ACHN (cell line): ENCODE measurements at regions not wholly inside any gene's neighbourhood (a gene's known extent, or its start where the extent isn't known, plus 50 kb on each side); places are given as distances from the start of the nearest gene placed in this dataset.
"Not testable (repeated sequence)": the region's sequence is repeated elsewhere in the genome, so short reads cannot be mapped to it uniquely, and the experiment has no call there.

ENCODE experiments used
- DNase-seq: peaks from one replicate; pipeline ENCODE4 v3.0.0-alpha.2; 2015
- in situ Hi-C: cut with HindIII; loops from 2 replicates; pipeline ENCODE4 v1.10.0; 2017; ENCODE audit warnings: low sequenced_read_pairs, low pct_ligation_motif_present, low pct_unique_long_range_greater_than_20kb

- DNase-seq, in situ Hi-C loops: not testable (repeated sequence)
Measured at GRCh38 chr2:111445191-111445929, 324.6 kb downstream of the BCL2L11 start.

- DNase-seq, in situ Hi-C loops: not testable (repeated sequence)
Measured at GRCh38 chr2:111445941-111446340, 325.2 kb downstream of the BCL2L11 start.

- in situ Hi-C loops, DNase-seq: not testable (repeated sequence)
Measured at GRCh38 chr2:111447482-111447881, 326.8 kb downstream of the BCL2L11 start.

- DNase-seq, in situ Hi-C loops: not testable (repeated sequence)
Measured at GRCh38 chr2:111448796-111449195, 328.1 kb downstream of the BCL2L11 start.

DNA sequence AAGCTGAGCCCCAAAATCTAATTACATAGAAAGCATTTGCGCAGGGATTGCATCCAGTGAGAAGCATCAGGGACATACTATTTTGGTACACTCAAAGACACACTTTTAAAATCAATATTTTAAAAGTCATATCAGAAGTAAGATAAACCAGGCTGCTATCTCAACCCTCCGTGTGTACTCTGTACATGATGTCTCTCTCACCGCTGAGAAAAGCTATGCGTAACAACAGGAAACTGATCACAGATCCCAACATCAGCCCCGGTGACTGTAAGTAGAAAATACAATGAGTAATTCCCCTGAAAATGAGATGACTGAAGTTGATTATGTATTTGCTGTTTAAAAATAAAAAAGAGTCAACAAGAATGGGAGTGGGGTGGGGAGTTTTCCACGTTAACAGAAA lies 329.8 kb downstream of the BCL2L11 start:
- DNase-seq, in situ Hi-C loops: not testable (repeated sequence)

DNA sequence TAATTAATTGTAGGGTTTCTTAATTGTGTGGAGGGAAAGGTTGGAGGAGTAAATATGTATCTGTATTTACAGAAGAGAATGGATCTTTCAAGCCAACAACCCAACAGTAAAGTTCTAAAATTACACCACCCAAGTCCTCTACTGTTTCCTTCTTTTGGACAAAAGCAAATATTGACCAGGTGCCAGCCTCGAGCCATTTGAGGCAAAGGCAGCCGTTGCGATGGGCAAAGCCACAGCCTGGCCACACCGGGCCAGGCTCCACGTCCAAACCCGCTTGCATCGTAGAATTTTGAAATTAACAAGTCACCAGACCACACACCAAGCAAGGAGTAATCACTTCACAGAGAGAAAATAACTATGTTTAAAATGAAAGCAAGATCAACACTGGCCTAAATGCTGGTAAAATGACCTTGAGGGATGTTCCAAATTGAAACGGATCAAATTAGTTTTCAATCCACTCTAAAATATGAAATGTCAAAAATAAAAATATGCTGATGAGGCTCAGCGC lies 331.0 kb downstream of the BCL2L11 start:
- in situ Hi-C loops, DNase-seq: not testable (repeated sequence)

DNA sequence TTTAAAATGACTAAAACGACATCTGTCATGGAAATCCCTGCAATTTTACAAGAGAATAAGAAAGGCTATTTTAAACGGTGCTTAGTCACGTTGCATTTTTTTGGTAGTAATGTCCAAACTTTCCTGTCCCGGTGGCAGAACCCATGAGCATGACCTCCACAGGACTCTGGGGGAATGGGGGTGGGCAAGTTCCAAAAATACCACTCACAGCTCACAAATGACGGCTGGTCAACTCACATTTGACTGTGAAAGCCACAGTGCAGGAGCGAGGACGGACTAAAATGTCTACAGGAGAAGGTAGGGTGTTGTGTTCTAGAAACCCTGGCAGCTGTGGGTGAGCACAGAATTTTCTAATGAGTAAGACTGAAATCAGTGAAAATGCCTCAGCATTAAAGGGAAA lies 331.5 kb downstream of the BCL2L11 start:
- DNase-seq, in situ Hi-C loops: not testable (repeated sequence)

DNA sequence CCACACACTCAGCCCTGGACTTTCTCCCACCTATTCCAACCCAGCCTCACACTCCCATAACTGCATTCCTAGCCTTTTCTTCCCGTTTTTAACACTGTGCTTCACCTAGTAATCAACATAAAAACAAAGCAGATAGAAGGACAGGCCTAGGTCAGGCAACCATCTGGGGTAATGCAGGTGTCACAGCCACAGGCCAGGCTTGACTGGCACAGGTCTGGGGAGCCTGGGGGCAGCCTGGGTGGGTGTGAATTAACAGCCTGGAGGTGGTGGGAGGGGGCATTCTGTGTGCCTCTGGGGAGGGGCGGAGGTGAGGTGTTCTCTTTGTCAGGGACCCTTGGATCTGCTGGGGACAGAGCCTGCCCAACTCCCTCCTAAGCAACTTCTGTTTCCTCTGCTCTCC lies 332.6 kb downstream of the BCL2L11 start:
- DNase-seq, in situ Hi-C loops: not testable (repeated sequence)

DNA sequence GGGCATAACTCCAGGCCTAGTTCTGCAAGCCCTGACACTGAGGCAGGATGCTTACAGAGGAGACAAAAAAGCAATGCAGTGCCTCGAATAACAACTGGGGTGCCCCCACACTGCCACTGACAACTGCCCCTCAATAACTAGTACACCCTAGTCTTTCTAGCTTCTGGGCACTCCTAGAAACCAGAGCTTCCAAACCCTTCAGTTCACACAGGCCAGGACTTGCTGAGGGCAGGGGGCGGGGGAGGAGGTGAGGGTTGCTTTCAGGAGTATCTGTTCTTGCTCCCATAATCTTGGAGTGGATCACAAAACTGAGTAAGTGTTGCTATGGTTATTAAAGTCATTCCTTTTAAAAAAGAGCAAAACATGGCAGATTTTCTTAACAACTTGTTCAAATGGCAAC lies 333.1 kb downstream of the BCL2L11 start:
- in situ Hi-C loops, DNase-seq: not testable (repeated sequence)

- peak; percentile 49 for DNase-seq
- in situ Hi-C loops, result not testable (repeated sequence)
Measured at GRCh38 chr2:111454404-111454803, 333.7 kb downstream of the BCL2L11 start.

DNA sequence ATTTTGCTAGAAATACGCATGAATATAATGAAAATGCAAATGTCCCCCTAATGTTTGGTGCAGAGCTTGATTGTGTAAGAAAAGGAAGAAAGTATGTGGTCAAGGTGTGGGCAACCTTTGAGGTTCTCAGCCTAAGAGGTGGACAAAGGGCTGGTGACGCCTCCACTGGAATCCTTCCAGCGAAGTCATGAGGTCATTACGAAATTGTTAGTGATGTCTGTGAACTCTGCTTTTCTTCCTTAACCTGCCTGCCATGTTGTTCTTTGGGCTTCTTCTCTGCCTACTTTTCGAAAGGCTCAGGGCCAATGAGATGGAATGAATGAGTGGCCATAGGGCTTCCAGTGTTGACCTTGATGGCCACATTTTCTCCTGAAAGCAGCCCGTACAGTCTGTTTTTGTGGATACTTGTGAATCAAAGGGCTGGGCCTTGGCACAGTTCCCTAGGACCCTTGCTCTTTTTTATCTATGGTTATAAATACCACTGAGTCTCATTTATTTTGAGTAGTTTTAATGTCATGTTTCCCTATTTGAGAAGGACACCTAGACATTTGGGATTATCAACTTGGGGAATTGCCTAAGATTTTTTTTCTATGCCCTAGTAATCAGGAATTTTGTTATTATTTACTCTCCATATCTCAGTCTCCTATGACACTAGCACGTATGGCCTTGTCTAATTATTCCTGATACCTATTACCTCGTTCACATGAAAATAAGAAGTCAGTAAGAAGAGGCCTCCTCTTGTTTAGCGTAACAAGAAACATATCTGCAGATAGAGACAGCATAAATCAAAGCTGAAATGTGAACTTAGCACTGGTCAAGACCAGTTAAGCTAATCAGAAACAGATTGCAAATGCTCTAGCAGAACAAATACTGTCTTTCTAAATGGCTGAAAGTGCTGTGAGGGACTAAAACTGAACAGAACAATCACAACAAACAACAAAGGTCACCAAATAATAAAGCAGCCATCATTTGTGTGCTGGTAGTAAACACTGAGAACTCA lies 334.6 kb downstream of the BCL2L11 start:
- in situ Hi-C loops, DNase-seq: not testable (repeated sequence)

DNA sequence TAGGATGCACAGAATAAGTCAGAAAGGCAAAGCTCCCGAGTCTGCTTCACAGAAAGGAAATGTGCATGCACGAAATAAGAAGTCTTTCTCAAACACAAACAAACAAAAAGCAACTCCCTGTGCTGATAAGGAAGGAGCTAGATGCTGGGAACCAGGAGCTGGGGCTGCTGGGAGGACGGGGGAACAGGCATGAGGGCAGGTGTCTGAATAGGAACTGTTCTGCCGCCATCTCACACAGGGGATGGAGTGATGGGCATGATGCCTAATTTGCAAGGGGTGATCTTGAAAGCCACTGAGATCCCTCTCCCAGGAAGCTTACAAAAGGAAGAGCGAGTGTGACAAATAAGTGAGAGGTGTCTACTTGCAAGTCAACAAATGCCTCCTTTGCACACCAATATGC lies 336.5 kb downstream of the BCL2L11 start:
- DNase-seq, in situ Hi-C loops: not testable (repeated sequence)

DNA sequence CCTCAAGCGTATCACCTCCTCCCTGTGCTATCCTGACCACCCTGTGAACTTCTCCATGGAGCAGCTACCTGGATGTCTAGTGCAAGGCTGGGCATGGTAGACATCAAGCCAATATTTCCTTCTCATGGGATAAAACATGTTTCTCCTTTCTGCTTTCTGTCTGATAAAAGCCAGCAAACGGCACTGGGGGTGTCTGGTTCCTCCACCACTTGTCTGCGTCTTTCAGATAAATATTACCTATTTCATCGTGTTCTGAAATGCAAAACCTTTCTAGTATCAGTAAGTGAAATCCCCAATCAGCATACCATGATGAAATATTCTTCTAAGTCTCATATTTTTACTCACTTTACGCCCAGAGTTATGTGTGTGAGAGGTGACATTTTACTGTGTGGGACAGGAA lies 340.2 kb downstream of the BCL2L11 start:
- in situ Hi-C loops, DNase-seq: not testable (repeated sequence)

- in situ Hi-C loops, result not testable (repeated sequence)
Measured at GRCh38 chr2:111461831-111462230, 341.1 kb downstream of the BCL2L11 start.

DNA sequence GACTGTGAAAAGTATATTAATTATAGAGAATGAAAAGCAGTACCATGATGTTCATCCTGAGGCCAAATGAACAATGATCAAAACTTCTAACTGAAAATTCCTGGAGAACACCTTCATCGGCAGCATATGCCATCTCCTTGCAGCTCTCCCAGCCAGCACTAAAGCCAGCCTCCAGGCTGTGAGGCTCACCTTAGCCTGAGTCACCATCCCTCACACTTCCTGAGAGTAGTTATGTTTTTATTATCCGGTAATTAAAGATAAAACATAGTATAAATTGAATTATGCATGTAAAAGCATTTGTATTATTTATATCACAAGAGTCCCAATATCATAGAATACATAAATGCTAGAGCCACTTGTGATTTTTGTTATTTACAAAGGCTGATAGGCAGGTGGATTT lies 341.9 kb downstream of the BCL2L11 start:
- DNase-seq, in situ Hi-C loops: not testable (repeated sequence)

More at GRCh38 chr2:111461831-111462230, 341.1 kb downstream of the BCL2L11 start:
- DNase-seq, result not testable (repeated sequence)

DNA sequence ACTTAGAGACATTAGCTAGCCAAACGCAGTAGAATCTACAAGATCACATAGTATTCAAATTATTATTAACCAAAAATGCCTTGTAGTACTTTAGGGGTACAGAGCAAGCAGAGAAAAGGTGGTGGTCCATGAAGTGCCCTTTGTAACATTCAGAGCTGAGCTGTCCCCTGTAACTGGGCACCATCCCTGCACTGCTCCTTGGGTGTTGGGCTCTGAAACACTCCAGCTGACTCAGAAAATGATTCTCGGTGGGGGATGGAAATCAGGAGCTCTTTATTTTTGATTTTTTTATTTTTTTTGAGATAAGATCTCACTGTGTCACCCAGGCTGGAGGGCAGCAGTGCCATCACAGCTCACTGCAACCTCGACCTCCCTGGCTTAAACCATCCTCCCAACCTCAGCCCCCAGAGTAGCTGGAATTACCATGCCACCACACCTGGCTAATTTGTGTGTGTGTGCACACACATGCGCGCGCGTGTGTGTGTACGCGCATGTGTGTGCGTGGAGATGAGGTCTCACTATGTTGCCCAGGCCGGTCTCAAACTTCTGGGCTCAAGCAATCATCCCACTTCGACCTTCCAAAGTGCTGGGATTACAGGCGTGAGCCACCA lies 342.6 kb downstream of the BCL2L11 start:
- DNase-seq, in situ Hi-C loops: not testable (repeated sequence)

- in situ Hi-C loops, DNase-seq: not testable (repeated sequence)
Measured at GRCh38 chr2:111463956-111464355, 343.2 kb downstream of the BCL2L11 start.

DNA sequence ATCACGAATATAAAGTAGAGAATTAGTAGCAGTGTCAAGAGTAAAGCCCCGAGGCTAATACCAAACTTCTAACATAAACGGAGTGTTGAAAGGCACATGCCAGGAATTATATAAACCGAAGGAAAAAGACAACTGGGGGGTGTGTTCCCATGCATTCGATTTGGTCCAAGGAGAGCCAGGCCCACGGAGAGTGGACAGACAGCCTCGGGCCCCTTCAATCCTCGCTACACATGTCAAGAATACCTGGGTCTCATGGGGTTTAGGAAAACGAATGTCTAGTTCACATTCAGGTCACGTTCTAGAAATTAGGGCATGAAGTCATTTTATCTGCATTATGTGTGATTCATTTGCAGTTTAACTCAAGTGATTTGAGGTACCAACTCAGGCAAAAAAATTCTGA lies 343.7 kb downstream of the BCL2L11 start:
- in situ Hi-C loops, DNase-seq: not testable (repeated sequence)
